WTC11 (cell line): ENCODE measurements at regions not wholly inside any gene's neighbourhood (a gene's known extent, or its start where the extent isn't known, plus 50 kb on each side); places are given as distances from the start of the nearest gene placed in this dataset.

Experiments
- ATF1 ChIP-seq: sonication (generic); formaldehyde crosslinking; IDR thresholded peaks from 2 replicates; pipeline ENCODE4 v1.8.1; 2023; ENCODE audit warnings: mild to moderate bottlenecking, moderate library complexity, missing genetic modification reagents
- TF ChIP-seq, protein P1 (sequence below): sonication (generic); formaldehyde crosslinking; IDR thresholded peaks from 2 replicates; pipeline ENCODE4 v1.8.0; 2022; ENCODE audit warnings: mild to moderate bottlenecking, missing genetic modification reagents
- TF ChIP-seq, protein P2 (sequence below): fragments of 200-600 bp; IDR thresholded peaks from 2 replicates; pipeline ENCODE4 v1.8.0; 2022; ENCODE audit warnings: antibody characterized with exemption

DNA sequence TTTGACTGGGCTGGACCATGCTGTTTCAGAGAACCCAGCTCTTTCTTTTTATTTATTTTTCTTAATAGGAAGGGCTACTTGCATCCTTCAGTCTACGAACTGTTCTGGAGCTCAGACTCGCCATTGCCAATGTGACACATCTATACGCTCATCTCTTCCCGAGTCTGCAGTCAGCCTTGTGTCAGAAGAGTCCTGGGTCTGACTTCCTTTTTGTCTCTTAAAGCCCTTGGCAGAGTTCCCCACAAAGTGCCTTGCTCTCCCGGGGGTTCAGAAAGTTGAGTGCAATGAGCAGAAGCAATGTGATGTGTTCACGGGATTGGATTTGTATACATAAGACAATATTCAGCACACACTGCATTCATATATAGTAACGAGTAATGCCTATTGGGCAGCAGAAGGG lies 140.4 kb downstream of the ATPSCKMT start:
- TF ChIP-seq, protein P1, sequence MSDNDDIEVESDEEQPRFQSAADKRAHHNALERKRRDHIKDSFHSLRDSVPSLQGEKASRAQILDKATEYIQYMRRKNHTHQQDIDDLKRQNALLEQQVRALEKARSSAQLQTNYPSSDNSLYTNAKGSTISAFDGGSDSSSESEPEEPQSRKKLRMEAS (CRISPR knock-in tag) = no peak
- TF ChIP-seq, protein P2, sequence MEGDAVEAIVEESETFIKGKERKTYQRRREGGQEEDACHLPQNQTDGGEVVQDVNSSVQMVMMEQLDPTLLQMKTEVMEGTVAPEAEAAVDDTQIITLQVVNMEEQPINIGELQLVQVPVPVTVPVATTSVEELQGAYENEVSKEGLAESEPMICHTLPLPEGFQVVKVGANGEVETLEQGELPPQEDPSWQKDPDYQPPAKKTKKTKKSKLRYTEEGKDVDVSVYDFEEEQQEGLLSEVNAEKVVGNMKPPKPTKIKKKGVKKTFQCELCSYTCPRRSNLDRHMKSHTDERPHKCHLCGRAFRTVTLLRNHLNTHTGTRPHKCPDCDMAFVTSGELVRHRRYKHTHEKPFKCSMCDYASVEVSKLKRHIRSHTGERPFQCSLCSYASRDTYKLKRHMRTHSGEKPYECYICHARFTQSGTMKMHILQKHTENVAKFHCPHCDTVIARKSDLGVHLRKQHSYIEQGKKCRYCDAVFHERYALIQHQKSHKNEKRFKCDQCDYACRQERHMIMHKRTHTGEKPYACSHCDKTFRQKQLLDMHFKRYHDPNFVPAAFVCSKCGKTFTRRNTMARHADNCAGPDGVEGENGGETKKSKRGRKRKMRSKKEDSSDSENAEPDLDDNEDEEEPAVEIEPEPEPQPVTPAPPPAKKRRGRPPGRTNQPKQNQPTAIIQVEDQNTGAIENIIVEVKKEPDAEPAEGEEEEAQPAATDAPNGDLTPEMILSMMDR = no peak
- no peak for TF ChIP-seq ATF1 (CRISPR knock-in tag)
